Peyer's patch (tissue), 4 donors: ENCODE measurements at regions not wholly inside any gene's neighbourhood (a gene's known extent, or its start where the extent isn't known, plus 50 kb on each side); places are given as distances from the start of the nearest gene placed in this dataset.

Experiments used
- POLR2A ChIP-seq, 2 donors: fragments of 450-650 bp; IDR thresholded peaks; one replicate each; pipeline ENCODE4 v1.5.1; 2017; ENCODE audit warnings: antibody characterized with exemption in 2 of 2, mild to moderate bottlenecking in 2 of 2, moderate library complexity in 2 of 2
- TF ChIP-seq, protein P1 (sequence below), 6 experiments: fragments of 450-650 bp in 4 of 6; fragments of 200-600 bp in 2 of 6; sonication (generic) in 1 of 6; IDR thresholded peaks; one replicate each; pipeline ENCODE4 v1.5.1; 2017 to 2019; ENCODE audit warnings: antibody characterized with exemption in 6 of 6, mild to moderate bottlenecking in 3 of 6, moderate library complexity in 1 of 6

DNA sequence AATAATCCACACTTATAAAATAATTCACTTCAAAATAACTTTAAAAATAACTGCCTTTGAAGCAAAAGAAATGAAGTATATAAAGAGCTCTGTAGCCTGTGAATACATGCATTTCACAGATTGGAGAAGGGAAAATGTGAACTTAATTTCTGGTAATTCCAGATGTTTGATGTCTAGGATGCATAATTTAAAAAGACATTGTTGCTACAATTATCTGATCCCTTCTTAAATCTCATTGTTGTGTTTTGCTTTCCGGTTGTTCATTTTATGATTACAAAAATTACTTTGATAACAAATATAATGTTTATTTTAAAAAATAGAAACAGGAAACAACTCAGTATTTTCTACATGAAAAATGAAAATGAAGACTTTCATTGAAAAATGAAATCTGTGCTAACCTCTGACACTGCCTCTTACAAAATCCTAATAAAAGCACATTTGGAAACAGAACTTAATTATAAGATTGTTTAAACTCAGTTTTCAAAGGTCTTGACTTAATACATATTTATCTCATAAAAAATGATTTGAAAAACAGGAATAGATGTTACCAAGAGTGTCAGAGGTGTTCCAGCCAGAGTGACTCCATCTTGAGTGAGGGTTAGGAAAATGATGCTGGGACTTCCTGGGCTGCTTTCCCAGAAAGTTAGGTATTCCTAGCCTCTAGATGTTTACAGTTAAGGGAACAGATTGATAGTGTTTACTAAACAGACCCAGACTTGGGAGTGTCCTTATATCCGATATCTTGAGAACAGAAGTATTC lies 516.6 kb upstream of the SEMA3D start:
- TF ChIP-seq, protein P1, sequence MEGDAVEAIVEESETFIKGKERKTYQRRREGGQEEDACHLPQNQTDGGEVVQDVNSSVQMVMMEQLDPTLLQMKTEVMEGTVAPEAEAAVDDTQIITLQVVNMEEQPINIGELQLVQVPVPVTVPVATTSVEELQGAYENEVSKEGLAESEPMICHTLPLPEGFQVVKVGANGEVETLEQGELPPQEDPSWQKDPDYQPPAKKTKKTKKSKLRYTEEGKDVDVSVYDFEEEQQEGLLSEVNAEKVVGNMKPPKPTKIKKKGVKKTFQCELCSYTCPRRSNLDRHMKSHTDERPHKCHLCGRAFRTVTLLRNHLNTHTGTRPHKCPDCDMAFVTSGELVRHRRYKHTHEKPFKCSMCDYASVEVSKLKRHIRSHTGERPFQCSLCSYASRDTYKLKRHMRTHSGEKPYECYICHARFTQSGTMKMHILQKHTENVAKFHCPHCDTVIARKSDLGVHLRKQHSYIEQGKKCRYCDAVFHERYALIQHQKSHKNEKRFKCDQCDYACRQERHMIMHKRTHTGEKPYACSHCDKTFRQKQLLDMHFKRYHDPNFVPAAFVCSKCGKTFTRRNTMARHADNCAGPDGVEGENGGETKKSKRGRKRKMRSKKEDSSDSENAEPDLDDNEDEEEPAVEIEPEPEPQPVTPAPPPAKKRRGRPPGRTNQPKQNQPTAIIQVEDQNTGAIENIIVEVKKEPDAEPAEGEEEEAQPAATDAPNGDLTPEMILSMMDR (IDR thresholded peaks at IDR 0.05) = no peak
- TF ChIP-seq POLR2A (IDR thresholded peaks at IDR 0.05) = no peak
